Activated CD4-positive, alpha-beta T cell treated with anti-CD3 and anti-CD28 coated beads for 48 hours (primary cell): ENCODE measurements at regions not wholly inside any gene's neighbourhood (a gene's known extent, or its start where the extent isn't known, plus 50 kb on each side); places are given as distances from the start of the nearest gene placed in this dataset.
A peak's percentile ranks its signal among the peaks of the same experiment; 100 is the strongest.
"Not testable (repeated sequence)": the region's sequence is repeated elsewhere in the genome, so short reads cannot be mapped to it uniquely, and the experiment has no call there.

Source experiments
- DNase-seq: peaks from one replicate; pipeline ENCODE4 v3.0.0-alpha.2; 2020

DNA sequence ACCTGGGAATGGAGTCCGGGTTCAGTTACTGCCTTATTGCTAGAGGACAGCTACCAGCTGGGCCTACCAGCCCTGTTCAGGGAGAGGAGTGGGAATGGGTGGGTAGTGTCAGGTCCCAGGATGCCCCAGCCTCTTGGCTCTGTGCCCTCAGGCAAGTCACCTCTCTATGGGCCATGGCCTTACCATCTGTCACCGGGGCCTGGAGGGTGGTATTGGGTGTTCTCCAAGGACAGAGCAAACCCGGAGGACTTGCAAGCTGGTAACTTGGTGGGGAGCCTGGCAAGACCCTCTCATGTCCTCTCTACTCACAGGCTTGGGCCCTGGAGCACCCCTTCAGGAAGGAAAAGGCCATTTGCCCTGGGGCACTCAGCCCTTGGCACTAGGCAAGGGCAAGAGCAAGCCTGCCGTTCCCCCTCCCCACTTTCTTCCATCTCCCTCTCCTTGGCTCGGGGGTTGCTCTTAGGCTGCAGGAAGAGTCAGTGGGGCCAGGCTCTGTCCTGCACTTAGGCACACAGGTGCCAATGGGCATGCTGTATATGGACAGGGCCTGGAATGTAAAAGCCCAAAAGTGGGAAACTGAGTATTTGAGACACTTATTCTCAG lies 170.0 kb upstream of the ZNF267 start:
- DNase-seq, result no peak

DNA sequence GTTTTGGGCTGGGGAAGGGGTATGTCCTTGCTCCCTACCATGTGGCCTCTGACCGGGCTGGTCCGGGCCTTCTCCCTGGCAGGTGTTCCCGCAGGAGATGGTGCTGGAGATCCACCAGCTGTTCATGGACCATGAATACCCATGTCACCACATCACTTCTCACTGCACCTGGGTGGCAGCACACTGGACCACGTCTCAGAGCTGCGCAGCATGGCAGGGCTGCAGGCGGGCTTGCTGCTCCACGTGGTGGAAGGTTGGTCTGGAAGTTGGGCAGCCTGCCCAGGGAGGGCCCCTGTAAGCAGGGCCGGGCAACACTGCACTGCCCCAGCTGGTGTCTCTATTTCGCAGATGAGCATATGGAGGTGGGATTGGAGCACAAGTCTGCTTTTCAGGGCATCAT lies 169.5 kb upstream of the ZNF267 start:
- no peak for DNase-seq

DNA sequence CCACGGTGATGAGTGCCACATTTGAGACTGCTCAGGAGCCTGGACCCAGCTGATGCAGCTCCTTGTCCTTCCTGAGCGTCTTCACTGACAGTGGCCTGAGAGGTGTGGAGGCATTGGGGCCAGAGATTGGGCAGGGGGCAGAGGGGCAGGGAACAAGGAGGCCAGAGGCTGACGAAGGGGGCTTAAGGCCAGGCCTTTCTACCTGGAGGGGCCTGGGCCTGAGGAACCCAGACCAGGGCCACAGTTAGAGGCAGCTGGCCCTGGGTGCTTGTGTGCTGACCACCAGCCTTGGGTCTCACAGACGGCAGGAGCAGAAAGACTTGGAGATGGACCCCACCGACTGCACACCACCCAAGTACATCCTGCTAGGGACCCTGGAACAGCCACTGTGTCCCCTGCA lies 168.2 kb upstream of the ZNF267 start:
- DNase-seq, result no peak

DNA sequence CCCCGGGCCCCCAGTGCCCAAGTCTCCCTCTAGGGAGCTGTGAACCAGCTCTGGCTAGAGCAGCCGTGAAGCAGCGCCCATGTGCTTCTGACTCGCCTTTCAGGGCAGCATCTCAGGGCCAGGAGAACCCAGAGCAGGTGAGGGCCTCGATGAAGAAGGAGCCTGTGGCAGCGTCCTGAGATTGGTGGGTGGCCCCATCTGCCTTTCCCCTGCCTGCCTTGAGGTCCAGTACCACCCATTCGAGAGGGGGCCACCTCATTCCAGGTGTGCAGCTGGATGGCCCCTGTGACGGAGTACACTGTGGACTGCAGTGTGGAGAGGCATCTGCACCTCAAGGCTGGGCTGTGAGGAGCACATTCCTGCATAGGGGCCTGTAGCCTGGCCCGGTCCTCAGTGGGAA lies 167.3 kb upstream of the ZNF267 start:
- no peak for DNase-seq

DNA sequence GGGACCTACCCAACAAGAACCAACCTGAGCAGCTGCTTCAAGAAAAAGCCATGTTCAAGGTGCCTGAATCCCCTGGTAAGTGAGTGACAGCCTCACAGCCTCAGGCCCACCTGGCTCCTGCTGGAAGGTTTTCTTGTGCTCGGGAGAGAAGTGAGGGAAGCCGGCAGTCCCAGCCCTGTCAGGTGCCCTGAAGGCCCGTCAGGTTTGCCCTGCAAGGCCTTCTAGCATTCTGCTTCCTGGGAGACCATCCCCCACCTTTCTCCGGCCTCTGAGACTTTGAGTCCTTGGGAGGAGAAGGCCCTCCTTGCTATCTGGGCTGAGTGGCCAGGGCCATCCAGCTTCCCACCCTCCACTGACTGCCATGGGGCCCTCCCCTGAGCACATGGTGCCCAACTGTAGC lies 166.7 kb upstream of the ZNF267 start:
- no peak for DNase-seq

DNA sequence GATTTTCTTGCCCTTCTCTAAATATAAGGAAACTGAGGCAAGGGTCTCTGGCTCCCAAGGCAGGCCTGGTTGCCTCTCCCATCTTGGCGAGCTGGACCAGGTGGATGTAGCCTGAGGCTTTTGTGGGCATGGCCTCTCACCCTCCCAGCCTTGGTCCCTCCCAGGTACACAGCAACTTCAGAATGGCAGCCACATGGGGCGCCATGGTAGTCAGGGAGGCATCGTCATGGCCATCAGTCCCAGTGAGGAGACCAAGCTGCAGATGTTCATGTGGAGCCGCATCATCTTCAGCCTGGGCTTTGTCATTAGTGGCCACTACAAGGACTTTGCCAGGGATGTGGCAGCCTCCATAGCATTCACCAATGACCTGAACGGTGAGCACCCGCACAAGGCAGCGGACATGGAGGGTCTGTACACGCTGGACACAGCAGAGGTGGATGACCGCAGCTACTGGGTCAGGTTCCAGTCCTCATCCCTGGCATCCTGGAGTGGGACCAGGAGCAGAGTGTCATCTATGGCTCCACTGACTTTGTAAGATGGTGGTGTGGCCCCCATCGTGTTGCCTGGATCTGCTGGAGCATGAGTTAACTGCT lies 165.8 kb upstream of the ZNF267 start:
- no peak for DNase-seq

DNA sequence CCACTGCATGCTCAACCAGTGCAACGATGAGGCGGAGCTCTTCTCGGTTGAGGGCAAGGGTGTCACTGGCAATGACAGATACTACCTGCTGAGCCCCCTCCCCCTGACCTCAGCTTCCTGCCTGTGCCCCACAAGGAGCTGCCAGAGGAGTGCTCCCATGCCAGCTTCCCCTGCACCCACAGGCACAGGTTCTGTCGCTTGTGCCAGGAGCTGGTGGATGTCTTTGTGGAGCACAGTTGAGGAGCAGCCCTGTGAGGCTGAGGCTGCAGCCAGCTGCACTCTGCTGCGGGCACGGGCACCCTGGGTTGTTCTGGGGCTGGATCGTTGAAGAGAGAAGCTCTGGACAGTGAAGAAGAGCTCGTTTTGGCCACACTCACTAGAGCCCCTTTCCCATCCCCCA lies 165.3 kb upstream of the ZNF267 start:
- DNase-seq, result no peak

DNA sequence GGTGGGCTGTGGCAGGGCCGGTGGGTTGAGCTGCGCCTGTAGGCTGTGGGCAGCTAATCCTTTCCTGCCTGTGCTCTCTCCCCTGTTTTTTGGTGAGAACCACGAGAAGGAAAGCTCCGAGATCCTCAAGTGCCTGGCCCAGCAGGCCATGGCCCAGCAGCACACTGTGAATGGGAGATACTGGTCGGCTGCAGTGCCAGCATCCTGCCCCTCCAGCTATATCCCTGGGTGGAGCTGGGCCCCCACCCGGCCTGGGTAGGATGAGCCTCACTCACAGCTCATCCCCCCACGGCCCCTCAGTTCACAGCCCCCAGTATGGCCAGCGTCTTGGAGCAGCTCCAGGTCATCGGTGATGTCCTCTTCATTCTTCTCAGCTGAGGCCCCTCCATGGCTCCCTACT lies 164.4 kb upstream of the ZNF267 start:
- DNase-seq, result no peak

DNA sequence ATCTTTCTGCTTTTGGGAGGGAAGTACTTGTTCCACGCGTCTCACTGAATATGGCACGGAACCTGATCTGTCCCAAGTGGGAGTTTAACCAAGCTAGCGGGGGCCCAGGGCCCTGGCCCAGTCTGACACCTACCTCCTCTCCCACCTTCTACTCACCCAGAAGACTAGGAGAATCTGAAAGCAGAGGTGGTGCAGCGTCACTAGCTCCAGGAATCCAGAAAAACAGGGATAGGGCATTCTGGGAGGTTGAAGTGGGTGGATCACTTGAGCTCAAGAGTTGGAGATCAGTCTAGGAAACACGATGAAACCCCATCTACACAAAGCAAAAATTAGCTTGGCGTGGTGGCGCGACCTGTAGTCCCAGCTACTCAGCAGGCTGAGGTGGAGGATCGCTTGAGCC lies 163.5 kb upstream of the ZNF267 start:
- no peak for DNase-seq

DNA sequence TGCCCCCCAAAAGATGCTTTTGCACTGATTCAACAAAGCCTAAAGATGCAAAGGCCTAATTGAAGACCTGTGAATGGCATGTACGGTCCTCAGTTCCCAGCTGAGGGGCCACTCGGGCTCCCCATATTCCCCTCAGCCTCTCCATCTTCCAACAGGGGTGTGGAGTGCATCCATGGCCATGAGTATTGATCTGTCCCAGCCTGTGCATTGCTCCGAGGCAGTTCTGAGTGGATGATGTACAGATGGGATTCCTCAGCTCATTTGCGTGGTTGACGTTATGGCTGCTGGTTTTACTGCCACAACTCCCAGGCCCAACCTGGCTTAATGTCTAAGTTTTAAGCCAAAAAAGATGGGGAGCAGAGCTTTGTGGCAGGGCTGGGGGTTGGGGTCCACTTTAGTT lies 162.7 kb upstream of the ZNF267 start:
- DNase-seq, result no peak

DNA sequence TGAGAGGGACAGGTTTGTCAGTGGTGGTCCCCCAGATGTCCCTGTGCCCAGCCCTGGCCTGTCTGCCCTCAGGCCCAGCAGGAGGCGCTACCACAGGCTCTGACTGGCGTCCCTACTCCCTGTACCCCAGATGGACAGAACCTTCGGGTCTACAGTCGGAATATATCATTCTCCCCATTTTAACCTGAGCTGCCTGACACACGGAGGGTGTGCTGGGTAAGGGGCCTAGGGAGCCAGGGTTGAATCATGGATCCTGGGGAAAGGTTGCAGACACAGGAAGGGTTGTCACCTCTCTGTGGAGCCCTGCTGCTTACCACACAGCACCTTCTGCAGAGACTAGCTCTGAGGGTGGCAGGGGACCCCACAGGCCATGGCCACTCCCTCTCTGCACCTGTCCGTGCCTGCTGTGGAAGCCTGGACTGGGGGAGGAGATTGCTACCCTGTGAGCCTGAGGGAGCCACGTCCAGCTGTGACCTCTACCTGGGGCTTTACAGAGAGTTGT lies 162.2 kb upstream of the ZNF267 start:
- no peak for DNase-seq

DNA sequence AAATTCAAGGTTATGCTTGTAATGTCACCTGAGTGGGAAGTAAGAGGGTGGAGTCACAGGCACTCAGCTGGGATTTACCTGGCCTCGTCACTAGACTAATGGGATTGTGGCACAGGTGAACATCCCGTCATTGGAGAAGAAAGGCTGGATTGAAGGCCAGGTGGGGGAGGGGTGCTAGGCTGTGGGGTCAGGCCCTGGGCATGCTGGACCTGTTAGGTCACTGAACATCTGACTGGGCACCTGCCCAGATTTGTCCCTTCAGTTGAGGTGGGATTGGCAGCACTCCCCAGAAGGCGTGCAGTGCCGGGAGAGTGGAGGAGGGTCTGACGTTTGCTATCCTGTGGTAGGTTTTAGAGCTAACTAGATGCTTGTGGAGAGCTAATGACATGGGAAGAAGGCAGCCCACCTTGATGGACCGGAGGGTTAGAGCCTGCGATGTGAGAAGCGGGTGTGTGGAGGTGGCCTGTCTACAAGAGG lies 161.5 kb upstream of the ZNF267 start:
- DNase-seq, result no peak

DNA sequence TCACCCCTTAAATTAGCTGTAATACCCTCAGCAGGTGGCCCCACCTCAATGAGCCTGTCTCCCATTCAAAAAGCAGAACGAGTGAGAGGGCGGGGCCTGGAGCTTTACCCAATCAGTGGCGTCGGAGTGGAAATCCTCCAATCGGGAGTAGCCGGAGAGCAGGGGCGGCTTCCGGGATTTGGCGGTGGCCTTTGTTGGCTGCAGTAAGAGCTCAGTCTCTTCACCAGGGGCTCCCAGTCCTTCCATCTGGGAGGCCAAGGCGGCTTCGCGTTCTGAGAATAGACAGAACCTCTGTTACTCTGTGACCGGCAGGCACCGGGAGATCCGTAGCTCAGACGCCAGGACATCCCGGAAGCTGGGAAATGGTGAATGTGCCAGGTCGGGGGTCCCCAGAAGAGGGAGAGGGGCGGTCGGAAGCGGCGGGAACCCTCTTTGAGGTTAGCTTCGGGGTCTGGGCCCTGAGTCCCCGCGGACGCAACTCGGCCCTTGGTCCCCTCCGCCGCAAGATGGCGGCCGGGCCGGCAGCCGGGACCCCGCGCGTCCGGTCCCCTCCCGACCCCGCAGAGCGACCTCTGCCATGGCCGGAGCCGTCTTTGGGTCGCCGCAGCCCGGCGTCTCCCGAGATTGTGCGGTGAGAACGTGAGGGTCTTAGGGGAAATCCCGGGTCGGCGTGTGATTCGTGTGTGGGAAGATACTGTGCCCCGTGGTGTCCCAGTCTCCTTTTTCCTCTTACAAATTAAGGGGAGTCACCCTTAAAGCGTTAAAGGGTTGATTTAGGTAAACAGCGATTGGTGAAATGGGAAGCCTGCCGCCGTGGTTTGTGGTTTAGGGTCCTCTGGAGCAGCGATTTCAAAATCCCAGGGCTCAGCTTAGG lies 160.3 kb upstream of the ZNF267 start:
- DNase-seq, result peak; percentile 96

DNA sequence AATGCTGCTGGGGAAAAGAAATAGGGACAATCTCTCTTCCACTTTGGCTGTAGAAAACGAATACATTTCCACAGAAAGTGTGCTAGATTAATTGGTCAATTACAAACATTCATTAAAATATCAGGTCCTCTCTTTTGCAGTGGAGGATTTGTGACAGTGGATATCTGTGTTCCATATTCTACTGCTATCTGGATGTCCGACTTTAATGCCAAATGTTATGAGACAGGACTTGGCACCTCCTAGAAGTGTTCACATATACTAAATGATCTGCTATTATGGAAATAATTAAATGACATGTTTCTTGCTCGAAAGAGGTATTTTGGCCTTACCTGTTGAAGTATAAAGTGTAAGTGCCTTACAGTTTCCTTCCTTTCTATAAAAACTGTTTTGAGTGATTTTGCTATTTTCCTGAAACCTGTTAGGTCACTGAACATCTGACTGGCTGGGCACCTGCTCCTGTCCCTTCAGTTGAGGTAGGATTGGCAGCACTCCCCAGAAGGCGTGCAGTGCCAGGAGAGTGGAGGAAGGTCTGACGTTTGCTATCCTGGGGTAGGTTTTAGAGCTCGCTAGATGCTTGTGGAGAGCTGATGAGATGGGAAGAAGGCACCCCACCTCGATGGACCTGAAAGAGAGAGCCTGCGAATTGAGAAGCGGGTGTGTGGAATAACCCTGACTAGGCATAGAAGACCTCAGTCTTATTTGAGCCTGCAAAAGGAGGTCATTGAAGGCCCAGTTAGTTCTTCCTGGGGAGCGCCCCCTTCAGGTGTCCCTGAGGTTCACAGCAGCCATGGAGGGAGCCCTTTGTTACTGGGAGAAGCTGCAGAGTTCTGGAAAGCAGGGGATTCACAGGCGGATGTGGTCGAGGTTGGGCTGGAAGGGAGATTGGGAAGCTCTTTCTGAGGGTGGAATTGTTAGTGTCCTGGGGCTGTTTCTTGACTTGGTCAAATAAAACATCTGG lies 159.4 kb upstream of the ZNF267 start:
- no peak for DNase-seq

DNA sequence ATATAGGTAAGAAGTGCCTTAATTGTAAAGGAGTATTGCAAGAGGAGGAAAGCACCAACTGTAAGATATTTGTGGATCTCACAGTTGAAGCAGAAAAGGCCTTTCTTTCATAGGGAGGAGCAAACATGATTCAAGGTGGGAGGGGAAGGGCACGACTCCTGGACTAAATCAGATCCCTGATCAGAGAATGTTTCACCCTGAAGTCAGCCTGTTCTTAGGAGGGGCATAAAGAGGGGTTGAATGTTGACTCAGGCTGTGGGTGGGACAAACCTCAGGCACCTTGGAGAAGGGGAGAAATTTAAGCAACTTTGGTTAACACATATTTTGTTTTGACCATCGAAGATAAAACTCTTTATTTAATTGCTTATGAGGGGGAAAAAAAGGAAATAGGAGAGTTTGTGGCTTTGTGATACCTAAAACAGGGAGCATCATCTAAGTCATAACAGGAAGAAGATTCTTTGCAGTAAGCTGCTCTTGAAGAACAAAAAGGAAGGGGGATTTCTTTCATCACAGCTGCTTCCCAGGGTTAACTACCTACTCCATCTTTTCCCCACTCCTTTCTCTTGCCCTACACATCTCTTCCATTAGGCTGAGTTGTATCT lies 158.6 kb upstream of the ZNF267 start:
- no peak for DNase-seq

DNA sequence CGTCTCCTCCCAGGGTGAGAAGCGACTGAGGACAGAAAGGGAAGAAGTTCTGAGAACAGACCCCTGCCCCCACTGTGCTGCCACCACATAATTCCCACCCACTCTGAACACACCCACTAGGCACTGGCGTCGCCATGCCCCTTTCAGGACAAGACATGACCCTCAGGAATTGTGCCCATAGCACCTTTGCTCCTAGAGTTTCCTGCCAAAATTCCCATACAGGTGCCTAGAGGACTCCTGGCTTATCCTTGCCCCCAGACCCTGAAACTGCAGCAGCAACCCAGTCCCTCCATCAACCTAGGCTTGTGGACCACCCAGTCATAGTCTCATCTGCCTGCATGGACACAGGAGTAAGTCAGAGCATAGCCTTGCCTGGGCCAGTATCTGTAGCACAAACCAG lies 157.7 kb upstream of the ZNF267 start:
- DNase-seq, result no peak

DNA sequence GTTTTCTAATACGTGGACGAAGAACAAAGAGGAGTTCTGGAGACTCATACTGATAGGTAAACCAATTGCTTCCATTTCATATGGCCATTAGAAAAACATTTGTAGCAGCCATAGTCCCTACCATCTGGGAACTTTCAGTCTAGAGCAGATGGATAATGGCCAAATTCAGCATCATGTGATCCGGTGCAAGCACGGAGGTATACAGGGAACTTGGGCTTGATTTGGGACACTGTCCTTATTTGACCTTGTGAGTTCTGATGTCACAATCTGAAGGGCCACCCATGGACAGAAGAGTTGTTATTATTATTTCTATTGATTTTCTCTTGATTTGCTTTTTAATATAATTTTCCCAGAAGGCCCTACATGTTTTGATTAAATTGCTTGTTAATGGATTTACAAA lies 154.6 kb upstream of the ZNF267 start:
- no peak for DNase-seq

DNA sequence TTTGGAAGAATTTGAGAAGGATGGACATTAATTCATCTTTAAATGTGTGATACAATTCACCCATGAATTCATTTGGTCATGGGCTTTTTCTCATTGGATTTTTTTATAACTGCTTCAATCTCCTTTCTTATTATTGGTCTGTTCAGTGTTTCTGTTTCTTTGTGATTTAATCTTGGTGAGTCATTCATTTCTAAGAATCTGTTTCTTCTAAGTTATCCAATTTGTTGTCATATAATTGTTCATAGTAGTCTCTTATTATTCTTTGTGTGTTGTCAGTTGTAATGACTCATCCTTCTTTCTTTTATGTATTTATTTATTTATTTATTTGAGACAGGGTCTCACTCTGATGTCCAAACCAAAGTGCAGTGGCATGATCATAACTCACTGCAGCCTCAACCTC lies 146.1 kb upstream of the ZNF267 start:
- no peak for DNase-seq

DNA sequence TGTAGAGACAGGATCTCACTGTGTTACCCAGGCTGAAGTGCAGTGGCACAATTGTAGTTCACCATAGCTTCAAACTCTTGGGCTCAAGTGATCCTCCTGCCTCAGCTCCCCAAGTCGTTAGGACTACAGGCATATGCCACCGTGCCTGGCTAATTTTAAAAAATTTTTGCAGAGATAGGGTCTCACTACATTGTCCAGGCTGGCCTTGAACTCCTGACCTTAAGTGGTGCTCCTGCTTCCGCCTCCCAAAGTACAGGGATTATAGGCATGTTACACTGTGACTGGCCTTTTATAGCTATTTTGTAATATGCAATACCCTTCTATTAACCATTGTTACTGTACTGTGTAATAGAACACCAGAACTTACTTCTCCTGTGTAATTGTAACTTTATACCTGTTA lies 139.3 kb upstream of the ZNF267 start:
- no peak for DNase-seq

DNA sequence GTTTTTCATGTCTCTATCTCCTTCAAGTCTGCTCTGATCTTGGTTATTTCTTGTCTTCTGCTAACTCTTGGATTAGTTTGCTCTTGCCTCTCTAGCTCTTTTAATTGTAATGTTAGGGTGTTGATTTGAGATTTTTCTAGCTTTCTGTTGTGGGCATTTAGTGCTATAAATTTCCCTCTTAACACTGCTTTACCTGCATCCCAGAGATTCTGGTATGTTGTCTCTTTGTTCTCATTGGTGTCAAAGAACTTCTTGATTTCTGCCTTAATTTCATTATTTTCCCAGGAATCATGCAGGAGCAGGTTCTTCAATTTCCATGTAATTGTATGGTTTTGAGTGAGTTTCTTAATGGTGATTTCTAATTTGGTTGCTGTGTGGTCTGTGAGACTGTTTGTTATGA lies 128.5 kb upstream of the ZNF267 start:
- DNase-seq, result not testable (repeated sequence)

DNA sequence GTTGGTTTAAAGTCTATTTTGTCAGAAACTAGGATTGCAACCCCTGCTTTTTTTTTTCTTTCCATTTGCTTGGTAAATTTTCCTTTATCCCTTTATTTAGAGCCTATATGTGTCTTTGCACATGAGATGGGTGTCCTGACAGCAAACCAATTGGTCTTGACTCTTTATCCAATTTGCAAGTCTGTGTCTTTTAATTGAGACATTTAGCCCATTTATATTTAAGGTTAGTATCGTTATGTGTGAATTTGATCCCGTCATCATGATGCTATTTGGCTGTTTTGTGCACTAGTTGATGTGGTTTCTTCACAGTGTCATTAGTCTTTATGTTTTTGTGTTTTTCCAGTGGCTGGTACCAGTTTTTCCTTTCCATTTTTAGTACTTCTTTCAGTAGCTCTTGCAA lies 127.7 kb upstream of the ZNF267 start:
- DNase-seq, result no peak

DNA sequence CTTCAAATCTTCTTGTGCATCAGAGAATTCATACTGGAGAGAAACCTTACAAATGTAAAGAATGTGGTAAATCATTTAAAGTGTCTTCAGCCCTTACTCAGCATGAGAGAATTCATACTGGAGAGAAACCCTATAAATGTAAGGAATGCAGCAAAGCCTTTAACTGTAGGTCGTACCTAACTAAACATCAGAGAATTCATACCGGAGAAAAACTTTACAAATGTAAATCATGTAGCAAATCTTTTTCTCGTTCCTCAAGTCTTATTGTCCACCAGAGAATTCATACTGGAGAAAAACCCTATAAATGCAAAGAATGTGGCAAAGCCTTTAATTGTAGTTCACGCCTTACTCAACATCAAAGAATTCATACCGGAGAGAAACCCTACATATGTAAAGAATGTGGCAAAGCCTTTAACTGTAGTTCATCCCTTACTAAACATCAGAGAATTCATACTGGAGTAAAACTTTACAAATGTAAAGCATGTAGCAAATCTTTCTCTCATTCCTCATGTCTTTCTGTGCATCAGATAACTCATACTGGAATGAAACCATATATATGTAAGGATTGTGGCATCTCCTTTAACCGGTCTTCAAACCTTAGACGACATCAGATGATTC lies 118.5 kb upstream of the ZNF267 start:
- DNase-seq, result no peak
